ENCODE measurements at regions not wholly inside any gene's neighbourhood (a gene's known extent, or its start where the extent isn't known, plus 50 kb on each side); places are given as distances from the start of the nearest gene placed in this dataset.

GRCh38 chr13:109608503-109608902, 177.9 kb downstream of the IRS2 start:
- Mint-ChIP-seq H3K27me3 (ENCODE audit: unreplicated experiment) (no peaks in the 10 kb centered on the region), H3K36me3 (ENCODE audit: unreplicated experiment) (no peaks in the 10 kb centered on the region), H3K9me3 (ENCODE audit: unreplicated experiment) (peaks cover 6% of the 10 kb centered on the region), H3K4me3 (ENCODE audit: unreplicated experiment) (no peak overlapping the region), H3K27ac (ENCODE audit: unreplicated experiment) (no peak overlapping the region), H3K4me1 (ENCODE audit: unreplicated experiment) (peaks cover 14% of the 10 kb centered on the region)
- TF ChIP-seq CTCF (IDR thresholded peaks at IDR 0.05), result no peak
- DNase-seq (ENCODE audit: extremely low spot score, unreplicated experiment), result no peak

- no peak for DNase-seq (ENCODE audit: extremely low spot score, unreplicated experiment)
- Mint-ChIP-seq H3K4me3 (ENCODE audit: unreplicated experiment) (no peak overlapping the region), H3K27me3 (ENCODE audit: unreplicated experiment) (no peaks in the 10 kb centered on the region), H3K4me1 (ENCODE audit: unreplicated experiment) (peaks cover 14% of the 10 kb centered on the region), H3K36me3 (ENCODE audit: unreplicated experiment) (no peaks in the 10 kb centered on the region), H3K27ac (ENCODE audit: unreplicated experiment) (no peak overlapping the region), H3K9me3 (ENCODE audit: unreplicated experiment) (peaks cover 6% of the 10 kb centered on the region)
- no peak for TF ChIP-seq CTCF (IDR thresholded peaks at IDR 0.05)
Measured at GRCh38 chr13:109608059-109608458, 178.3 kb downstream of the IRS2 start.

- no peak overlapping the region for H3K27ac Mint-ChIP-seq (ENCODE audit: unreplicated experiment)
- H3K27me3 Mint-ChIP-seq (ENCODE audit: unreplicated experiment), result no peaks in the 10 kb centered on the region
- TF ChIP-seq CTCF (IDR thresholded peaks at IDR 0.05), result no peak
Measured at GRCh38 chr13:109606520-109606919, 179.9 kb downstream of the IRS2 start.

GRCh38 chr13:109605846-109606245, 180.5 kb downstream of the IRS2 start:
- Mint-ChIP-seq H3K4me3 (ENCODE audit: unreplicated experiment) (no peak overlapping the region), H3K27ac (ENCODE audit: unreplicated experiment) (no peak overlapping the region), H3K4me1 (ENCODE audit: unreplicated experiment) (peaks cover 14% of the 10 kb centered on the region), H3K36me3 (ENCODE audit: unreplicated experiment) (no peaks in the 10 kb centered on the region), H3K27me3 (ENCODE audit: unreplicated experiment) (no peaks in the 10 kb centered on the region), H3K9me3 (ENCODE audit: unreplicated experiment) (peaks cover 6% of the 10 kb centered on the region)
- no peak for TF ChIP-seq CTCF (IDR thresholded peaks at IDR 0.05)
- no peak for DNase-seq (ENCODE audit: extremely low spot score, unreplicated experiment)

More at GRCh38 chr13:109606520-109606919, 179.9 kb downstream of the IRS2 start:
- peaks cover 14% of the 10 kb centered on the region for H3K4me1 Mint-ChIP-seq (ENCODE audit: unreplicated experiment)
- no peaks in the 10 kb centered on the region for H3K36me3 Mint-ChIP-seq (ENCODE audit: unreplicated experiment)
- peaks cover 6% of the 10 kb centered on the region for H3K9me3 Mint-ChIP-seq (ENCODE audit: unreplicated experiment)
- no peak for DNase-seq (ENCODE audit: extremely low spot score, unreplicated experiment)
- H3K4me3 Mint-ChIP-seq (ENCODE audit: unreplicated experiment), result no peak overlapping the region

GRCh38 chr13:109604894-109605293, 181.5 kb downstream of the IRS2 start:
- H3K4me3 Mint-ChIP-seq (ENCODE audit: unreplicated experiment), result no peak overlapping the region

More at GRCh38 chr13:109604894-109605293, 181.5 kb downstream of the IRS2 start:
- peaks cover 6% of the 10 kb centered on the region for H3K9me3 Mint-ChIP-seq (ENCODE audit: unreplicated experiment)
- H3K27ac Mint-ChIP-seq (ENCODE audit: unreplicated experiment), result no peak overlapping the region
- peaks cover 14% of the 10 kb centered on the region for H3K4me1 Mint-ChIP-seq (ENCODE audit: unreplicated experiment)
- H3K36me3 Mint-ChIP-seq (ENCODE audit: unreplicated experiment), result no peaks in the 10 kb centered on the region
- no peak for TF ChIP-seq CTCF (IDR thresholded peaks at IDR 0.05)
- no peak for DNase-seq (ENCODE audit: extremely low spot score, unreplicated experiment)
- H3K27me3 Mint-ChIP-seq (ENCODE audit: unreplicated experiment), result no peaks in the 10 kb centered on the region
